Sigmoid colon (tissue), 4 donors: ENCODE measurements at regions not wholly inside any gene's neighbourhood (a gene's known extent, or its start where the extent isn't known, plus 50 kb on each side); places are given as distances from the start of the nearest gene placed in this dataset.
"Not testable (repeated sequence)": the region's sequence is repeated elsewhere in the genome, so short reads cannot be mapped to it uniquely, and the experiment has no call there.

Experiments used
- CTCF ChIP-seq, 4 experiments: fragments of 450-650 bp in 3 of 4; fragments of 200-600 bp in 1 of 4; IDR thresholded peaks; one replicate each; pipeline ENCODE4 v1.5.1; 2016 to 2019; ENCODE audit warnings: antibody characterized with exemption in 4 of 4, mild to moderate bottlenecking in 3 of 4, moderate library complexity in 2 of 4
- EP300 ChIP-seq, 4 donors: sonication (generic); formaldehyde crosslinking; IDR thresholded peaks; one replicate each; pipeline ENCODE4 v1.6.1; 2017; ENCODE audit warnings: antibody characterized with exemption in 4 of 4

GRCh38 chr18:76267423-76267822 lies 227.6 kb downstream of the ZNF516 start:
- not testable (repeated sequence) for TF ChIP-seq CTCF, EP300 (IDR thresholded peaks at IDR 0.05)
